ENCODE measurements at regions not wholly inside any gene's neighbourhood (a gene's known extent, or its start where the extent isn't known, plus 50 kb on each side); places are given as distances from the start of the nearest gene placed in this dataset.

DNA sequence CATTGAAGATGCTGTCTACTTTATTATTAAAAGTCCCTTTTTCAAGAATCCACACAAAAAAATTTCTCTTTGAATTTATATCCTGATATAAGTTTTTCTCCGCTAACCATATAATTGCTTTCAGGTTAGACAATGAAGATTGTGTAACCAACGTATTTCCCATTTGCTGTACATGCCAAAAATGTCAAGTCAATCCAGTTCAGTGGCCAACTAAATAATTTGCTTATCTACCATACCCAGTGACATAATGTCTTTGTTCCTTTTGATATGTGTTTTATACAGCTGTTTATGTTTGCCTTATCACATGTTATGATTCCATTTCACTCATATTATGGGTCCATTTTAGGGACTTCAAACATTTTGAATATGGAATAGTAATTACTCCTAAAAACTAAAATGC lies 349.9 kb downstream of the EFNA5 start:
- Mint-ChIP-seq H3K4me3 (ENCODE audit: unreplicated experiment) (no peak overlapping the region), H3K27me3 (ENCODE audit: low read depth, unreplicated experiment) (peaks cover 2% of the 10 kb centered on the region), H3K36me3 (ENCODE audit: low read depth, unreplicated experiment) (no peaks in the 10 kb centered on the region), H3K9me3 (ENCODE audit: unreplicated experiment) (no peaks in the 10 kb centered on the region), H3K4me1 (ENCODE audit: low read depth, unreplicated experiment) (peaks cover 8% of the 10 kb centered on the region), H3K27ac (ENCODE audit: unreplicated experiment) (no peak overlapping the region)
- Histone ChIP-seq H3K27me3 (ENCODE audit: insufficient read depth, low read length) (no peaks in the 10 kb centered on the region), H4K20me1 (ENCODE audit: insufficient read depth, low read length) (no peaks in the 10 kb centered on the region), H2AFZ (ENCODE audit: low read depth, low read length) (no peak overlapping the region), H3K4me2 (ENCODE audit: low read length) (no peak overlapping the region), H3K36me3 (ENCODE audit: insufficient read depth, low read length) (no peaks in the 10 kb centered on the region), H3K9ac (ENCODE audit: low read length) (no peak overlapping the region), H3K4me1 (ENCODE audit: insufficient read depth, low read length) (no peaks in the 10 kb centered on the region), H3K79me2 (ENCODE audit: insufficient read depth, low read length) (no peaks in the 10 kb centered on the region), H3K27ac (ENCODE audit: low read depth, low read length) (no peak overlapping the region), H3K9me3 (ENCODE audit: insufficient read depth, low read depth, low read length) (no peaks in the 10 kb centered on the region), H3K4me3 (ENCODE audit: insufficient read depth, low read depth, low read length) (no peak overlapping the region)
- TF ChIP-seq, protein P1, sequence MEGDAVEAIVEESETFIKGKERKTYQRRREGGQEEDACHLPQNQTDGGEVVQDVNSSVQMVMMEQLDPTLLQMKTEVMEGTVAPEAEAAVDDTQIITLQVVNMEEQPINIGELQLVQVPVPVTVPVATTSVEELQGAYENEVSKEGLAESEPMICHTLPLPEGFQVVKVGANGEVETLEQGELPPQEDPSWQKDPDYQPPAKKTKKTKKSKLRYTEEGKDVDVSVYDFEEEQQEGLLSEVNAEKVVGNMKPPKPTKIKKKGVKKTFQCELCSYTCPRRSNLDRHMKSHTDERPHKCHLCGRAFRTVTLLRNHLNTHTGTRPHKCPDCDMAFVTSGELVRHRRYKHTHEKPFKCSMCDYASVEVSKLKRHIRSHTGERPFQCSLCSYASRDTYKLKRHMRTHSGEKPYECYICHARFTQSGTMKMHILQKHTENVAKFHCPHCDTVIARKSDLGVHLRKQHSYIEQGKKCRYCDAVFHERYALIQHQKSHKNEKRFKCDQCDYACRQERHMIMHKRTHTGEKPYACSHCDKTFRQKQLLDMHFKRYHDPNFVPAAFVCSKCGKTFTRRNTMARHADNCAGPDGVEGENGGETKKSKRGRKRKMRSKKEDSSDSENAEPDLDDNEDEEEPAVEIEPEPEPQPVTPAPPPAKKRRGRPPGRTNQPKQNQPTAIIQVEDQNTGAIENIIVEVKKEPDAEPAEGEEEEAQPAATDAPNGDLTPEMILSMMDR (IDR thresholded peaks at IDR 0.05; ENCODE audit: insufficient read depth, low read depth, low read length), result no peak
- TF ChIP-seq EZH2 (IDR thresholded peaks at IDR 0.05; ENCODE audit: insufficient read depth, low read length), result no peak
- DNase-seq (ENCODE audit: low read depth) (no peak), FAIRE-seq (no peak)

DNA sequence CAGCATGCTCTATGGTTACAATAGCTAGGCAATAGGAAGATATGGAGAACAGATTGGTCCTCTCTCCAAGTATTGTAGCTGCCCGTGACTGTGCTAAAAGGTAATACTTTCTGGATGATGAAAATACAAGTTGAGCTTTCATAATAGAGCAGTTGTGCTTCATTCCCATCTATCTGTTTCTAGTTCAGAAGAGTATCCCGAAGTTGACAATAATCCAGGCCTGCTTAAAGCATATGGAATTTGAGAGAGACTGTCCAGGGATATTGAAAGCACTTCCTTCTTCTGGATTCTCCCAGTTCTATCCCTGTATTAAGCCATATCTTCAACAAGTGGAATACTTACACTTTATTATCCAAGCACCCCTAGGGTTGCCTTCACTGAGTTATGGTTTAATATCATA lies 350.4 kb downstream of the EFNA5 start:
- Histone ChIP-seq H3K4me2 (ENCODE audit: low read length) (no peak overlapping the region), H4K20me1 (ENCODE audit: insufficient read depth, low read length) (no peaks in the 10 kb centered on the region), H3K9ac (ENCODE audit: low read length) (no peak overlapping the region), H3K36me3 (ENCODE audit: insufficient read depth, low read length) (no peaks in the 10 kb centered on the region), H3K79me2 (ENCODE audit: insufficient read depth, low read length) (no peaks in the 10 kb centered on the region), H3K4me1 (ENCODE audit: insufficient read depth, low read length) (no peaks in the 10 kb centered on the region), H3K4me3 (ENCODE audit: insufficient read depth, low read depth, low read length) (no peak overlapping the region), H3K27me3 (ENCODE audit: insufficient read depth, low read length) (no peaks in the 10 kb centered on the region), H3K9me3 (ENCODE audit: insufficient read depth, low read depth, low read length) (no peaks in the 10 kb centered on the region), H2AFZ (ENCODE audit: low read depth, low read length) (no peak overlapping the region), H3K27ac (ENCODE audit: low read depth, low read length) (no peak overlapping the region)
- TF ChIP-seq, protein P1 (IDR thresholded peaks at IDR 0.05; ENCODE audit: insufficient read depth, low read depth, low read length), result no peak
- no peak for TF ChIP-seq EZH2 (IDR thresholded peaks at IDR 0.05; ENCODE audit: insufficient read depth, low read length)
- Mint-ChIP-seq H3K4me3 (ENCODE audit: unreplicated experiment) (no peak overlapping the region), H3K9me3 (ENCODE audit: unreplicated experiment) (no peaks in the 10 kb centered on the region), H3K36me3 (ENCODE audit: low read depth, unreplicated experiment) (no peaks in the 10 kb centered on the region), H3K27ac (ENCODE audit: unreplicated experiment) (no peak overlapping the region), H3K27me3 (ENCODE audit: low read depth, unreplicated experiment) (no peaks in the 10 kb centered on the region), H3K4me1 (ENCODE audit: low read depth, unreplicated experiment) (peaks cover 8% of the 10 kb centered on the region)
- FAIRE-seq (no peak), DNase-seq (ENCODE audit: low read depth) (no peak)

DNA sequence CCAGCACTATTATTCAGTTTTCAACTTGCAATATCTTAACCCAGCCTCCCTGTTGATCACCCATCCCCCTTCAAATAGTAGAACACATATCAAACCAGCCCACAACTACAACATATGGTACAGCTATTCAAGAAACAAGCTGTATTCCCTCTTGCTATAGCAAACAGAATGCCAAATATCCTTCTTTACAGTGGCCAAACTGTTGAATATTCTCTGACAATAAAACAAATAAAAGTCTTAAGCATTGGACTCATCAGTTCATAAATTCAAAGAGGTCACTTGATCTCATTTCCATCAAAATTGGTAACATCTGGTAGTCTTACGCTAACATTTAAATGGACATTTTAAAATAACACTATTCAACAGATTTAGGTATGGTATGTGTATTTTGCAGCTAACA lies 350.8 kb downstream of the EFNA5 start:
- Mint-ChIP-seq H3K27ac (ENCODE audit: unreplicated experiment) (no peak overlapping the region), H3K9me3 (ENCODE audit: unreplicated experiment) (no peaks in the 10 kb centered on the region), H3K27me3 (ENCODE audit: low read depth, unreplicated experiment) (no peaks in the 10 kb centered on the region), H3K4me1 (ENCODE audit: low read depth, unreplicated experiment) (peaks cover 8% of the 10 kb centered on the region), H3K36me3 (ENCODE audit: low read depth, unreplicated experiment) (no peaks in the 10 kb centered on the region), H3K4me3 (ENCODE audit: unreplicated experiment) (no peak overlapping the region)
- TF ChIP-seq, protein P1 (IDR thresholded peaks at IDR 0.05; ENCODE audit: insufficient read depth, low read depth, low read length), result no peak
- TF ChIP-seq EZH2 (IDR thresholded peaks at IDR 0.05; ENCODE audit: insufficient read depth, low read length), result no peak
- Histone ChIP-seq H3K4me3 (ENCODE audit: insufficient read depth, low read depth, low read length) (no peak overlapping the region), H3K27ac (ENCODE audit: low read depth, low read length) (no peak overlapping the region), H3K79me2 (ENCODE audit: insufficient read depth, low read length) (no peaks in the 10 kb centered on the region), H3K4me1 (ENCODE audit: insufficient read depth, low read length) (no peaks in the 10 kb centered on the region), H3K9ac (ENCODE audit: low read length) (no peak overlapping the region), H3K9me3 (ENCODE audit: insufficient read depth, low read depth, low read length) (no peaks in the 10 kb centered on the region), H3K27me3 (ENCODE audit: insufficient read depth, low read length) (no peaks in the 10 kb centered on the region), H3K4me2 (ENCODE audit: low read length) (no peak overlapping the region), H3K36me3 (ENCODE audit: insufficient read depth, low read length) (no peaks in the 10 kb centered on the region), H2AFZ (ENCODE audit: low read depth, low read length) (no peak overlapping the region), H4K20me1 (ENCODE audit: insufficient read depth, low read length) (no peaks in the 10 kb centered on the region)
- FAIRE-seq, result no peak
- no peak for DNase-seq (ENCODE audit: low read depth)

Data from astrocyte (in vitro differentiated cells and primary cell).